BJ (cell line): ENCODE measurements at regions not wholly inside any gene's neighbourhood (a gene's known extent, or its start where the extent isn't known, plus 50 kb on each side); places are given as distances from the start of the nearest gene placed in this dataset.

Experiments used
- CTCF ChIA-PET: fragments of 350-600 bp; formaldehyde crosslinking; extraction: SDS; loops from one replicate; lab custom pipeline; 2021; ENCODE audit warnings: antibody characterized with exemption, inconsistent platforms; lab: Yijun Ruan, JAX
- POLR2A ChIA-PET: fragments of 300-600 bp; sonication (Branson Sonifier 250); formaldehyde crosslinking; extraction: SDS; loops from one replicate; lab custom pipeline; 2021; ENCODE audit warnings: antibody characterized with exemption; lab: Charles Lee
- DNase-seq: peaks from one replicate; pipeline ENCODE4 v3.0.0-alpha.2; 2011; ENCODE audit warnings: low read depth
- H3K27me3 ChIP-seq: 2 replicates; pipeline ENCODE4 v1.6.0; 2011; ENCODE audit warnings: low read length; ENCODE audit not compliant: control insufficient read depth, insufficient read depth
- H3K36me3 ChIP-seq: 2 replicates; pipeline ENCODE4 v1.5.1; 2011; ENCODE audit warnings: low read length; ENCODE audit not compliant: control insufficient read depth, insufficient read depth
- H3K4me3 ChIP-seq: 2 replicates; pipeline ENCODE4 v1.5.1; 2011; ENCODE audit warnings: low read depth, mild to moderate bottlenecking, control low read depth, low read length
- CTCF ChIP-seq: IDR thresholded peaks from 2 replicates; pipeline ENCODE4 v1.5.1; 2011; ENCODE audit warnings: low read depth, mild to moderate bottlenecking, control low read depth, inconsistent platforms, low read length, moderate library complexity; ENCODE audit not compliant: insufficient read depth

DNA sequence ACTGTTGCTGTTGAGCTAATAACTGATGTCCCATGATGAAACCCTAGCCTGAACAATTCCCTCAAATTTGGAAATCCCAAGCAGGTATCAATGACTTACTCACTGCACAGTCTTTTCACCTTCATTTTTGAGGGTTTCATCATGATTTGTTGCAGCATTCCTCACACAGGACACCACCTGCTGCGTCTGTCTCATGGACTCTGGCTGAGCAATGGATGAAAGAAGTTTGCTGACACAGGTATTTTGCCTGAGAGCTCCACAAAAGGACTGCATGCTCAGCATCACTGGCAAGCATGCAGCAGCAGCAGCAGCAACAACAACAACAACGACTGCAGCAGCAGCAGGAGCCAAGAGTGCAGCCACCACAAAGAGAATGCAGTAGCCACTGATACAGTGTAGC lies 955.4 kb upstream of the AMELY start:
- no peaks in the 10 kb centered on the region for H3K36me3 ChIP-seq
- no peak overlapping the region for H3K4me3 ChIP-seq
- POLR2A ChIA-PET: no interaction called here
- no peaks in the 10 kb centered on the region for H3K27me3 ChIP-seq
- no peak for DNase-seq
- TF ChIP-seq CTCF: no peak
- CTCF ChIA-PET: no interaction called here

GRCh38 chrY:7860781-7861614 lies 949.4 kb upstream of the AMELY start:
- Histone ChIP-seq H3K4me3 (no peak overlapping the region), H3K36me3 (no peaks in the 10 kb centered on the region), H3K27me3 (no peaks in the 10 kb centered on the region)
- ChIA-PET POLR2A (no interaction called here), CTCF (no interaction called here)
- TF ChIP-seq CTCF: no peak
- no peak for DNase-seq

DNA sequence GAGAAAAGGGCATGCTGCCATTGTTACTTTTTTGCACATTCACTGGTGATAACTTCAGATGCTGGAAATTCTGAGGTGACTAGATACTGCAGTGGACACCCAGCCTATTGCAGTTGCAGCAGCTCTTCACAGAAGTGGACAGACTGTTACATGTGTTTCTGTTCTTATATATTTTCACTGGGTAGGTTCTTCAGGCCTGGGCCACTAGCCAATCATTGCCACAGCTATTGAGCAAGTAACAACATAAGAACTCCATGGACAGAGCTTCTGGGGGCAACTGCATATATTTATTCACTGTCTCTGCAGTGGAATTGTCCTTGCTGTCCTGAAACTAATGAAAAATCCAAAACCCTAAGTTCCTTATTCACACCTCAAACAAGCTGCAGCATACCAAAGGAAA lies 938.6 kb upstream of the AMELY start:
- no peak for DNase-seq
- Histone ChIP-seq H3K4me3 (no peak overlapping the region), H3K27me3 (no peaks in the 10 kb centered on the region), H3K36me3 (no peaks in the 10 kb centered on the region)
- TF ChIP-seq CTCF: no peak
- POLR2A ChIA-PET: no interaction called here
- CTCF ChIA-PET: no interaction called here

DNA sequence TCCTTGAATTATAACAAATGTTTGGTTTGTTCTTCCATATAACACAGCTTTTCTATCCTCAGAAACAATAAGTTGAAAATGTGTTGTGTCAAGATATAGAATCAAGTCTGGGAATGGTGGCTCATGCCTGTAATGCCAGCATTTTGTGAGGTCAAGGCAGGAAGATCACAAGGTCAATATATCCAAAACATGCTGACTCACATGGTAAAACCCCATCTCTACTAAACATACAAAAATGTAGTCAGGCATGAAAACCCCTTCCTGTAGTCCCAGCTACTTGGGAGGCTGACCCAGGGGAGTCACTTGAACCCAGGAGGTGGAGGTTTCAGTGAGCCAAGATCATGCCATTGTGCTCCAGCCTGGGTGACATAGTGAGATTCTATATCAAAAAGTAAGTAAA lies 934.2 kb upstream of the AMELY start:
- no peaks in the 10 kb centered on the region for H3K36me3 ChIP-seq
- H3K4me3 ChIP-seq: no peak overlapping the region
- no peak for DNase-seq
- H3K27me3 ChIP-seq: no peaks in the 10 kb centered on the region
- ChIA-PET POLR2A (no interaction called here), CTCF (no interaction called here)
- TF ChIP-seq CTCF: no peak

GRCh38 chrY:7837046-7837445 lies 925.5 kb upstream of the AMELY start:
- ChIA-PET CTCF (no interaction called here), POLR2A (no interaction called here)
- DNase-seq: no peak
- no peaks in the 10 kb centered on the region for H3K36me3 ChIP-seq
- TF ChIP-seq CTCF: no peak
- no peak overlapping the region for H3K4me3 ChIP-seq
- H3K27me3 ChIP-seq: no peaks in the 10 kb centered on the region
